SK-N-MC (cell line): ENCODE measurements at regions not wholly inside any gene's neighbourhood (a gene's known extent, or its start where the extent isn't known, plus 50 kb on each side); places are given as distances from the start of the nearest gene placed in this dataset.

Source experiments
- EZH2 ChIP-seq: fragments of 200-600 bp; sonication (generic); IDR thresholded peaks from one replicate; pipeline ENCODE4 v1.6.1; 2017; ENCODE audit warnings: antibody characterized with exemption
- POLR2AphosphoS5 ChIP-seq: IDR thresholded peaks from 2 replicates; pipeline ENCODE4 v1.6.1; 2012; ENCODE audit warnings: mild to moderate bottlenecking, low read depth, low read length, borderline replicate concordance

GRCh38 chr5:18602402-18602801, 968.1 kb downstream of the TAF11L14 start:
- TF ChIP-seq EZH2: no peak
- no peak for TF ChIP-seq POLR2AphosphoS5
